A673 (cell line): ENCODE measurements at regions not wholly inside any gene's neighbourhood (a gene's known extent, or its start where the extent isn't known, plus 50 kb on each side); places are given as distances from the start of the nearest gene placed in this dataset.

Experiments
- CTCF ChIP-seq: fragments of 300-800, 200-600 bp; sonication (generic); conservative IDR thresholded peaks from 2 replicates; pipeline ENCODE4 v1.5.1; 2017; ENCODE audit warnings: low read depth, mild to moderate bottlenecking, antibody characterized with exemption, low read length, moderate library complexity, mixed read lengths
- EZH2 ChIP-seq: fragments of 200-600 bp; sonication (generic); IDR thresholded peaks from 2 replicates; pipeline ENCODE4 v1.6.1; 2017; ENCODE audit warnings: borderline replicate concordance, low read depth, mild to moderate bottlenecking, mixed read lengths, antibody characterized with exemption, low read length; ENCODE audit not compliant: poor library complexity, severe bottlenecking

GRCh38 chr3:76824658-76825240 is 215.2 kb upstream of the ROBO2 start:
- no peak for TF ChIP-seq EZH2
- TF ChIP-seq CTCF, result no peak
